Smooth muscle cell (in vitro differentiated cells): ENCODE measurements at regions not wholly inside any gene's neighbourhood (a gene's known extent, or its start where the extent isn't known, plus 50 kb on each side); places are given as distances from the start of the nearest gene placed in this dataset.

Experiments
- DNase-seq: peaks from one replicate; lab custom pipeline; 2025; ENCODE audit not compliant: unreplicated experiment; lab: John Stamatoyannopoulos, UW
- H2AFZ ChIP-seq: fragments of 200-600 bp; sonication (generic); 2 replicates; pipeline ENCODE4 v1.6.0; 2016; ENCODE audit warnings: antibody characterized with exemption, low read depth, mild to moderate bottlenecking
- H3F3A ChIP-seq: fragments of 200-600 bp; sonication (generic); 2 replicates; pipeline ENCODE4 v1.6.0; 2017; ENCODE audit warnings: antibody characterized with exemption, low read depth
- H3K27ac ChIP-seq: fragments of 200-600 bp; sonication (generic); 2 replicates; pipeline ENCODE4 v1.5.1; 2016; ENCODE audit warnings: low read depth, mild to moderate bottlenecking
- H3K27me3 ChIP-seq: fragments of 200-600 bp; sonication (generic); 2 replicates; pipeline ENCODE4 v1.6.1; 2016; ENCODE audit warnings: low read depth, mild to moderate bottlenecking
- H3K36me3 ChIP-seq: fragments of 200-600 bp; sonication (generic); 2 replicates; pipeline ENCODE4 v1.5.1; 2016; ENCODE audit warnings: low read depth
- H3K4me1 ChIP-seq: fragments of 200-600 bp; sonication (generic); 2 replicates; pipeline ENCODE4 v1.5.1; 2016; ENCODE audit warnings: low read depth
- H3K4me2 ChIP-seq: fragments of 200-600 bp; sonication (generic); 2 replicates; pipeline ENCODE4 v1.6.0; 2016; ENCODE audit warnings: mild to moderate bottlenecking
- H3K4me3 ChIP-seq: fragments of 200-600 bp; sonication (generic); 2 replicates; pipeline ENCODE4 v1.5.1; 2016; ENCODE audit warnings: mild to moderate bottlenecking
- H3K79me2 ChIP-seq: fragments of 200-600 bp; sonication (generic); 2 replicates; pipeline ENCODE4 v1.6.0; 2016; ENCODE audit warnings: low read depth, mild to moderate bottlenecking
- H3K9ac ChIP-seq: fragments of 200-600 bp; sonication (generic); 2 replicates; pipeline ENCODE4 v1.6.0; 2016; ENCODE audit warnings: low read depth
- H3K9me3 ChIP-seq: fragments of 200-600 bp; sonication (generic); replicated peaks from 2 replicates; pipeline ENCODE4 v1.5.1; 2016; ENCODE audit warnings: low read depth
- H4K20me1 ChIP-seq: fragments of 200-600 bp; sonication (generic); 2 replicates; pipeline ENCODE4 v1.6.0; 2016; ENCODE audit warnings: low read depth
- WGBS: methylation state at CpG from one replicate; pipeline ENCODE4 v1.1.7; 2016; ENCODE audit warnings: low lambda C conversion rate; 5-methylcytosine and 5-hydroxymethylcytosine counted together
- TF ChIP-seq, protein P1 (sequence below): fragments of 200-600 bp; sonication (generic); IDR thresholded peaks from 2 replicates; pipeline ENCODE4 v1.5.1; 2017; ENCODE audit warnings: borderline replicate concordance, mild to moderate bottlenecking, antibody characterized with exemption; ENCODE audit not compliant: insufficient read depth, poor library complexity, severe bottlenecking

DNA sequence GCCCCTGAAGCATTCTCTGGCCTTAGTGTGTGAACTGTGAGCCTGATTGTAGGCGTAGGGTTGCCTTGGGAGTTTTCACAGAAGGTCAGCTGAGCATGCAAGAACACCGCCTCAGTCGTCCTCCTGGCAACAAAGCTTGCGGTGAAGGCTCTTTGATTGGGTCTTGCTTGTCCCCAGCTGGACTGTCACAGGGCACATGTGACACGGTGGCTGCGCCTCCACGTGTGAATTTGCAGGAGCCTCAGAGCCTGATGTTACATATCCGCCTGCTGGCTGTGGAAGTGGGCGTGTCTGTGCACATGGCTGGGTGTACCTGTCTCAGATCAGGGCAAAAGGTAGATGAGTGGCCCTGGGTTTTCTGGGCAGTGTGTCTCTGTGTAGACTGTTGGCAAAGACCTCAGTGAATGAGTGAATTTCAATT, 228.7 kb downstream of the HAUS1 start:
- Histone ChIP-seq H3K9ac (no peak overlapping the region), H2AFZ (no peak overlapping the region), H3F3A (no peaks in the 10 kb centered on the region), H3K27me3 (peaks cover 43% of the 10 kb centered on the region), H3K27ac (no peak overlapping the region), H3K4me1 (peaks cover 28% of the 10 kb centered on the region), H3K4me3 (peak overlapping the region; percentile 62), H3K4me2 (peak overlapping the region; percentile 95), H4K20me1 (no peaks in the 10 kb centered on the region), H3K36me3 (no peaks in the 10 kb centered on the region), H3K79me2 (no peaks in the 10 kb centered on the region), H3K9me3 (no peaks in the 10 kb centered on the region)
- WGBS: 64% methylated on average over 9 of the region's 9 CpGs
- DNase-seq: no peak
- TF ChIP-seq, protein P1, sequence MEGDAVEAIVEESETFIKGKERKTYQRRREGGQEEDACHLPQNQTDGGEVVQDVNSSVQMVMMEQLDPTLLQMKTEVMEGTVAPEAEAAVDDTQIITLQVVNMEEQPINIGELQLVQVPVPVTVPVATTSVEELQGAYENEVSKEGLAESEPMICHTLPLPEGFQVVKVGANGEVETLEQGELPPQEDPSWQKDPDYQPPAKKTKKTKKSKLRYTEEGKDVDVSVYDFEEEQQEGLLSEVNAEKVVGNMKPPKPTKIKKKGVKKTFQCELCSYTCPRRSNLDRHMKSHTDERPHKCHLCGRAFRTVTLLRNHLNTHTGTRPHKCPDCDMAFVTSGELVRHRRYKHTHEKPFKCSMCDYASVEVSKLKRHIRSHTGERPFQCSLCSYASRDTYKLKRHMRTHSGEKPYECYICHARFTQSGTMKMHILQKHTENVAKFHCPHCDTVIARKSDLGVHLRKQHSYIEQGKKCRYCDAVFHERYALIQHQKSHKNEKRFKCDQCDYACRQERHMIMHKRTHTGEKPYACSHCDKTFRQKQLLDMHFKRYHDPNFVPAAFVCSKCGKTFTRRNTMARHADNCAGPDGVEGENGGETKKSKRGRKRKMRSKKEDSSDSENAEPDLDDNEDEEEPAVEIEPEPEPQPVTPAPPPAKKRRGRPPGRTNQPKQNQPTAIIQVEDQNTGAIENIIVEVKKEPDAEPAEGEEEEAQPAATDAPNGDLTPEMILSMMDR: no peak

GRCh38 chr18:46333431-46334135, 229.4 kb downstream of the HAUS1 start:
- peak overlapping the region; percentile 62 for H3K4me3 ChIP-seq

DNA sequence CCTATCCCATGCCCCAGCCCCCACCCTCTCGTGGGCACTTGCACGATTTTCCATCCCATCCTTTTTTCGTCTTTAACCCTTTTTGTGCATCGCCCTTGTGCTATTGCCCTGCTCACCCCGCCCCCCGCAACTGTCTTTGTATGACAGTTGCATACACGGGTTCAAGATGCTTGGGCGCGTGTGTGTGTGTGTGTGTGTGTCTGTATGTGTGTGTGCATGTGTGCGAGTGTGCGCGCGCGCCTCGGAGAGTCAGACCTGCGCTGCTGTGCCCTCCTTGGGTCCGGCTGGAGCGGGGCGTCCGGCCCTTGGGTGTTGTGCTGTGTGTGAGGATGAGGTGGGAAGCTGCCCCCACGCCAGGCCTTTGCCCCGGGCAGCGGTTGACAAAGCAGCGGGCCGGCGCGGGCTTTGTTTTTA, 230.7 kb downstream of the HAUS1 start:
- no peak overlapping the region for H2AFZ ChIP-seq

More at GRCh38 chr18:46333431-46334135, 229.4 kb downstream of the HAUS1 start:
- H3K36me3 ChIP-seq: no peaks in the 10 kb centered on the region
- TF ChIP-seq, protein P1: no peak
- H3F3A ChIP-seq: no peaks in the 10 kb centered on the region
- no peak overlapping the region for H3K9ac ChIP-seq
- WGBS: 3% methylated on average over 52 of the region's 77 CpGs
- peak overlapping the region; percentile 85 for H2AFZ ChIP-seq
- H3K9me3 ChIP-seq: no peaks in the 10 kb centered on the region
- H3K4me1 ChIP-seq: peaks cover 35% of the 10 kb centered on the region
- H3K4me2 ChIP-seq: peak overlapping the region; percentile 95
- H3K79me2 ChIP-seq: no peaks in the 10 kb centered on the region
- H3K27ac ChIP-seq: no peak overlapping the region
- H4K20me1 ChIP-seq: no peaks in the 10 kb centered on the region
- peaks cover 47% of the 10 kb centered on the region for H3K27me3 ChIP-seq
- DNase-seq: no peak

More for the DNA sequence above, 230.7 kb downstream of the HAUS1 start:
- peaks cover 42% of the 10 kb centered on the region for H3K4me1 ChIP-seq
- H3K9me3 ChIP-seq: no peaks in the 10 kb centered on the region
- H3F3A ChIP-seq: no peaks in the 10 kb centered on the region
- peaks cover 50% of the 10 kb centered on the region for H3K27me3 ChIP-seq
- no peaks in the 10 kb centered on the region for H3K79me2 ChIP-seq
- TF ChIP-seq, protein P1: no peak
- H3K4me2 ChIP-seq: peak overlapping the region; percentile 95
- H3K4me3 ChIP-seq: peak overlapping the region; percentile 62
- under 1% methylated on average over 23 of the region's 27 CpGs for WGBS
- no peak overlapping the region for H3K27ac ChIP-seq
- no peaks in the 10 kb centered on the region for H4K20me1 ChIP-seq
- no peak overlapping the region for H3K9ac ChIP-seq
- H3K36me3 ChIP-seq: no peaks in the 10 kb centered on the region
- no peak for DNase-seq
